Right lobe of liver (tissue), 6 donors: ENCODE measurements at regions not wholly inside any gene's neighbourhood (a gene's known extent, or its start where the extent isn't known, plus 50 kb on each side); places are given as distances from the start of the nearest gene placed in this dataset.

ENCODE experiments used
- ATAC-seq, 4 donors: fragments of 200-7000 bp; cut with Tn5 transposase; one replicate each; pipeline ENCODE4 v1.9.1; 2020; ENCODE audit warnings: mild to moderate bottlenecking in 4 of 4, moderate library complexity in 4 of 4
- DNase-seq, 3 donors: peaks; one replicate each; pipeline ENCODE4 v3.0.0-alpha.2; 2020
- H3K27ac ChIP-seq, 3 donors: fragments of 200-600 bp; one replicate each; pipeline ENCODE4 v1.8.0; 2022
- H3K27me3 ChIP-seq, 2 donors: fragments of 200-600 bp; one replicate each; pipeline ENCODE4 v1.8.0; 2022
- H3K36me3 ChIP-seq, 4 donors: fragments of 200-600 bp; sonication (generic) in 1 of 4; one replicate each; pipeline versions ENCODE4 v1.5.1 to v1.8.0; 2017 to 2022; ENCODE audit warnings: control low read depth in 1 of 4
- H3K4me1 ChIP-seq, 4 donors: fragments of 200-600 bp; sonication (generic) in 1 of 4; one replicate each; pipeline versions ENCODE4 v1.5.1 to v1.8.0; 2017 to 2022; ENCODE audit warnings: control low read depth in 1 of 4
- H3K4me3 ChIP-seq, 3 donors: fragments of 200-600 bp; one replicate each; pipeline ENCODE4 v1.8.0; 2022
- H3K9me3 ChIP-seq, 4 donors: fragments of 200-600 bp; sonication (generic) in 1 of 4; one replicate each; pipeline versions ENCODE4 v1.5.1 to v1.8.0; 2017 to 2022; ENCODE audit warnings: control low read depth in 1 of 4
- CTCF ChIP-seq, 4 donors: fragments of 200-600 bp in 3 of 4; fragments of 450-650 bp in 1 of 4; IDR thresholded peaks; one replicate each; pipeline versions ENCODE4 v1.5.1 to v1.8.0; 2016 to 2022; ENCODE audit warnings: antibody characterized with exemption in 4 of 4, mild to moderate bottlenecking in 2 of 4
- POLR2A ChIP-seq: fragments of 450-650 bp; IDR thresholded peaks from one replicate; pipeline ENCODE4 v1.6.1; 2017; ENCODE audit warnings: antibody characterized with exemption, mild to moderate bottlenecking
- WGBS: methylation state at CpG from one replicate; pipeline ENCODE4 v1.1.6; 2018; ENCODE audit warnings: low coverage, low lambda C conversion rate; ENCODE audit not compliant: insufficient coverage; ENCODE audit errors: missing lambda C conversion rate; 5-methylcytosine and 5-hydroxymethylcytosine counted together
- intact Hi-C, 2 donors: fragments of 100-400 bp; cut with DNase I; formaldehyde crosslinking; loops; one replicate each; pipeline versions ENCODE4 v1.11.2 to v1.14.1; 2022
- donor health status: DM: no; HTN: yes; CAD: no.
- donor health status: DM: no; HTN: no; CAD: no.
- donor health status: DM: no; HTN: no; CAD: no.
- donor health status: DM: no; HTN: yes; CAD: no.
- donor health status: DM: no; HTN: yes; CAD: no.

GRCh38 chr1:115565353-115565752 is 76.4 kb upstream of the VANGL1 start:
- H3K36me3 ChIP-seq = no peaks in the 10 kb centered on the region
- ATAC-seq = no peak
- H3K27ac ChIP-seq = no peak overlapping the region
- WGBS = 40% methylated on average over 3 of the region's 3 CpGs
- no peak for DNase-seq
- H3K4me3 ChIP-seq = no peak overlapping the region
- H3K9me3 ChIP-seq = no peaks in the 10 kb centered on the region
- intact Hi-C loops = no loop called here
- H3K27me3 ChIP-seq = peaks cover 0 to 7% of the 10 kb centered on the region in 2 donors
- H3K4me1 ChIP-seq = no peaks in the 10 kb centered on the region
- TF ChIP-seq CTCF (IDR thresholded peaks at IDR 0.05) = no peak
- TF ChIP-seq POLR2A = no peak

GRCh38 chr1:115564201-115564600 is 77.6 kb upstream of the VANGL1 start:
- 34% methylated on average over 8 of the region's 25 CpGs for WGBS

GRCh38 chr1:115560027-115560426 is 81.7 kb upstream of the VANGL1 start:
- Histone ChIP-seq H3K4me3 (no peak overlapping the region), H3K9me3 (no peaks in the 10 kb centered on the region), H3K27ac (no peak overlapping the region), H3K36me3 (no peaks in the 10 kb centered on the region), H3K27me3 (peaks cover 0 to 7% of the 10 kb centered on the region in 2 donors), H3K4me1 (no peaks in the 10 kb centered on the region)
- intact Hi-C loops = no loop called here
- no peak for ATAC-seq
- DNase-seq = no peak
- 54% methylated on average over 7 of the region's 7 CpGs for WGBS
- TF ChIP-seq CTCF (IDR thresholded peaks at IDR 0.05) (no peak), POLR2A (no peak)

More at GRCh38 chr1:115564201-115564600, 77.6 kb upstream of the VANGL1 start:
- no peak for DNase-seq
- Histone ChIP-seq H3K4me3 (no peak overlapping the region), H3K27ac (no peak overlapping the region), H3K9me3 (no peaks in the 10 kb centered on the region), H3K27me3 (peaks cover 0 to 7% of the 10 kb centered on the region in 2 donors), H3K4me1 (no peaks in the 10 kb centered on the region), H3K36me3 (no peaks in the 10 kb centered on the region)
- TF ChIP-seq POLR2A (no peak), CTCF (IDR thresholded peaks at IDR 0.05) (no peak)
- no peak for ATAC-seq
- intact Hi-C loops = no loop called here

GRCh38 chr1:115558275-115558674 is 83.5 kb upstream of the VANGL1 start:
- TF ChIP-seq POLR2A = no peak
- TF ChIP-seq CTCF (IDR thresholded peaks at IDR 0.05) = no peak
- Histone ChIP-seq H3K27ac (no peak overlapping the region), H3K9me3 (no peaks in the 10 kb centered on the region), H3K4me3 (no peak overlapping the region), H3K36me3 (no peaks in the 10 kb centered on the region), H3K4me1 (no peaks in the 10 kb centered on the region), H3K27me3 (peaks cover 0 to 1% of the 10 kb centered on the region in 2 donors)
- ATAC-seq = no peak
- WGBS = 65% methylated on average over 2 of the region's 2 CpGs
- no peak for DNase-seq
- intact Hi-C loops = no loop called here

- DNase-seq (no peak), ATAC-seq (no peak)
- Histone ChIP-seq H3K4me1 (no peaks in the 10 kb centered on the region), H3K4me3 (no peak overlapping the region), H3K27me3 (no peaks in the 10 kb centered on the region), H3K9me3 (no peaks in the 10 kb centered on the region), H3K36me3 (no peaks in the 10 kb centered on the region), H3K27ac (no peak overlapping the region)
- TF ChIP-seq CTCF (IDR thresholded peaks at IDR 0.05) = no peak
- no peak for TF ChIP-seq POLR2A
- intact Hi-C loops = no loop called here
- WGBS = 60% methylated on average over 1 of the region's 1 CpG
These were observed 84.1 kb upstream of the VANGL1 start for GRCh38 chr1:115557715-115558114.
